ENCODE measurements at regions not wholly inside any gene's neighbourhood (a gene's known extent, or its start where the extent isn't known, plus 50 kb on each side); places are given as distances from the start of the nearest gene placed in this dataset.

- no peak for DNase-seq (ENCODE audit: low read depth in 2 of 2, low spot score in 1 of 2)
Measured at GRCh38 chr9:80874276-80874675, 815.1 kb downstream of the TLE1 start.

GRCh38 chr9:80873861-80874260, 815.5 kb downstream of the TLE1 start:
- DNase-seq (ENCODE audit: low read depth in 2 of 2, low spot score in 1 of 2) = no peak

GRCh38 chr9:80871596-80871995, 817.8 kb downstream of the TLE1 start:
- DNase-seq (ENCODE audit: low read depth in 2 of 2, low spot score in 1 of 2) = no peak

GRCh38 chr9:80867731-80868130, 821.6 kb downstream of the TLE1 start:
- DNase-seq (ENCODE audit: low read depth in 2 of 2, low spot score in 1 of 2) = no peak

- no peak for DNase-seq (ENCODE audit: low read depth in 2 of 2, low spot score in 1 of 2)
Measured at GRCh38 chr9:80866576-80867227, 822.6 kb downstream of the TLE1 start.

- DNase-seq (ENCODE audit: low read depth in 2 of 2, low spot score in 1 of 2) = no peak
Measured at GRCh38 chr9:80866121-80866520, 823.2 kb downstream of the TLE1 start.

- no peak for DNase-seq (ENCODE audit: low read depth in 2 of 2, low spot score in 1 of 2)
Measured at GRCh38 chr9:80843028-80843427, 846.3 kb downstream of the TLE1 start.

GRCh38 chr9:80842389-80842788, 847.0 kb downstream of the TLE1 start:
- DNase-seq (ENCODE audit: low read depth in 2 of 2, low spot score in 1 of 2) = no peak

- DNase-seq (ENCODE audit: low read depth in 2 of 2, low spot score in 1 of 2) = no peak
Measured at GRCh38 chr9:80841888-80842287, 847.5 kb downstream of the TLE1 start.

GRCh38 chr9:80839821-80840675, 849.3 kb downstream of the TLE1 start:
- no peak for DNase-seq (ENCODE audit: low read depth in 2 of 2, low spot score in 1 of 2)

- no peak for DNase-seq (ENCODE audit: low read depth in 2 of 2, low spot score in 1 of 2)
Measured at GRCh38 chr9:80836013-80836412, 853.3 kb downstream of the TLE1 start.

- DNase-seq (ENCODE audit: low read depth in 2 of 2, low spot score in 1 of 2) = no peak
Measured at GRCh38 chr9:80831751-80832150, 857.6 kb downstream of the TLE1 start.

- no peak for DNase-seq (ENCODE audit: low read depth in 2 of 2, low spot score in 1 of 2)
Measured at GRCh38 chr9:80811656-80812055, 877.7 kb downstream of the TLE1 start.

- DNase-seq (ENCODE audit: low read depth in 2 of 2, low spot score in 1 of 2) = no peak
Measured at GRCh38 chr9:80811003-80811402, 878.3 kb downstream of the TLE1 start.

GRCh38 chr9:80806671-80807070, 882.7 kb downstream of the TLE1 start:
- DNase-seq (ENCODE audit: low read depth in 2 of 2, low spot score in 1 of 2) = no peak

GRCh38 chr9:80804873-80805272, 884.5 kb downstream of the TLE1 start:
- no peak for DNase-seq (ENCODE audit: low read depth in 2 of 2, low spot score in 1 of 2)

- no peak for DNase-seq (ENCODE audit: low read depth in 2 of 2, low spot score in 1 of 2)
Measured at GRCh38 chr9:80797831-80798688, 891.3 kb downstream of the TLE1 start.

GRCh38 chr9:80797101-80797829, 892.1 kb downstream of the TLE1 start:
- DNase-seq (ENCODE audit: low read depth in 2 of 2, low spot score in 1 of 2) = no peak

GRCh38 chr9:80796632-80797031, 892.7 kb downstream of the TLE1 start:
- DNase-seq (ENCODE audit: low read depth in 2 of 2, low spot score in 1 of 2) = no peak

- no peak for DNase-seq (ENCODE audit: low read depth in 2 of 2, low spot score in 1 of 2)
Measured at GRCh38 chr9:80794197-80794596, 895.1 kb downstream of the TLE1 start.

GRCh38 chr9:80793706-80794105, 895.6 kb downstream of the TLE1 start:
- DNase-seq (ENCODE audit: low read depth in 2 of 2, low spot score in 1 of 2) = no peak
